ENCODE measurements at regions not wholly inside any gene's neighbourhood (a gene's known extent, or its start where the extent isn't known, plus 50 kb on each side); places are given as distances from the start of the nearest gene placed in this dataset.

GRCh38 chr15:70479056-70479455 is 284.3 kb downstream of the UACA start:
- TF ChIP-seq CEBPB (IDR thresholded peaks at IDR 0.05) (no peak), TAF1 (IDR thresholded peaks at IDR 0.05; ENCODE audit: low read depth) (no peak), TEAD4 (IDR thresholded peaks at IDR 0.05) (no peak), RAD21 (IDR thresholded peaks at IDR 0.05; ENCODE audit: low read depth) (no peak)
- TF ChIP-seq, protein P1, sequence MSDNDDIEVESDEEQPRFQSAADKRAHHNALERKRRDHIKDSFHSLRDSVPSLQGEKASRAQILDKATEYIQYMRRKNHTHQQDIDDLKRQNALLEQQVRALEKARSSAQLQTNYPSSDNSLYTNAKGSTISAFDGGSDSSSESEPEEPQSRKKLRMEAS (IDR thresholded peaks at IDR 0.05) = no peak

Measured in Ishikawa (cell line).